Keratinocyte (primary cell): ENCODE measurements at regions not wholly inside any gene's neighbourhood (a gene's known extent, or its start where the extent isn't known, plus 50 kb on each side); places are given as distances from the start of the nearest gene placed in this dataset.

ENCODE experiments used
- DNase-seq: peaks from one replicate; pipeline ENCODE4 v3.0.0-alpha.2; 2011; ENCODE audit warnings: low read depth, missing footprints, low spot score
- FAIRE-seq: peaks from 2 replicates; lab custom pipeline; 2011; peaks lifted over from hg19 to GRCh38; lab: Jason Lieb, UNC
- H2AFZ ChIP-seq: 2 replicates; pipeline ENCODE4 v1.6.0; 2012; ENCODE audit warnings: low read length, control low read depth, inconsistent platforms; ENCODE audit not compliant: control insufficient read depth
- H3K27ac ChIP-seq: 2 replicates; pipeline ENCODE4 v1.5.1; 2011; ENCODE audit warnings: low read length; ENCODE audit not compliant: control insufficient read depth, insufficient read depth
- H3K27me3 ChIP-seq: 3 replicates; pipeline ENCODE4 v1.6.0; 2011; ENCODE audit warnings: low read length; ENCODE audit not compliant: control insufficient read depth, insufficient read depth; ENCODE audit errors: extremely low read depth
- H3K36me3 ChIP-seq, 2 experiments: 2 replicates in 1 of 2; 3 replicates in 1 of 2; pipeline ENCODE4 v1.5.1; 2011; ENCODE audit warnings: low read length in 2 of 2, mild to moderate bottlenecking in 1 of 2; ENCODE audit not compliant: control insufficient read depth in 2 of 2, insufficient read depth in 2 of 2; ENCODE audit errors: extremely low read depth in 1 of 2
- H3K4me1 ChIP-seq: 3 replicates; pipeline ENCODE4 v1.5.1; 2011; ENCODE audit warnings: low read length; ENCODE audit not compliant: control insufficient read depth, insufficient read depth; ENCODE audit errors: extremely low read depth
- H3K4me2 ChIP-seq: 3 replicates; pipeline ENCODE4 v1.6.0; 2011; ENCODE audit warnings: low read depth, low read length; ENCODE audit not compliant: control insufficient read depth, insufficient read depth; ENCODE audit errors: extremely low read depth
- H3K4me3 ChIP-seq, 3 experiments: fragments of 200-600 bp in 1 of 3; sonication (generic) in 1 of 3; 2 replicates in 2 of 3; 3 replicates in 1 of 3; pipeline ENCODE4 v1.5.1; 2011 to 2016; ENCODE audit warnings: low read length in 3 of 3, mild to moderate bottlenecking in 3 of 3, control low read depth in 2 of 3, inconsistent platforms in 1 of 3, low read depth in 1 of 3, mixed read lengths in 1 of 3, mixed run types in 1 of 3, moderate library complexity in 1 of 3; ENCODE audit not compliant: control insufficient read depth in 2 of 3, insufficient read depth in 2 of 3; ENCODE audit errors: extremely low read depth in 1 of 3
- H3K79me2 ChIP-seq: 2 replicates; pipeline ENCODE4 v1.6.0; 2012; ENCODE audit warnings: low read length; ENCODE audit not compliant: control insufficient read depth, insufficient read depth
- H3K9ac ChIP-seq: 3 replicates; pipeline ENCODE4 v1.6.0; 2011; ENCODE audit warnings: low read length; ENCODE audit not compliant: control insufficient read depth, insufficient read depth; ENCODE audit errors: extremely low read depth
- H3K9me1 ChIP-seq: 3 replicates; pipeline ENCODE4 v1.6.0; 2011; ENCODE audit warnings: low read length; ENCODE audit not compliant: control insufficient read depth, insufficient read depth; ENCODE audit errors: extremely low read depth
- H3K9me3 ChIP-seq: 2 replicates; pipeline ENCODE4 v1.5.1; 2012; ENCODE audit warnings: low read depth, low read length; ENCODE audit not compliant: control insufficient read depth
- H4K20me1 ChIP-seq: 3 replicates; pipeline ENCODE4 v1.6.0; 2011; ENCODE audit warnings: low read length; ENCODE audit not compliant: control insufficient read depth, insufficient read depth; ENCODE audit errors: extremely low read depth
- EZH2 ChIP-seq: IDR thresholded peaks from one replicate; pipeline ENCODE4 v1.6.1; 2012; ENCODE audit warnings: inconsistent platforms, mild to moderate bottlenecking, low read length, moderate library complexity
- dilution Hi-C: fragments of 300-500 bp; cut with MboI; formaldehyde crosslinking; loops from one replicate; pipeline ENCODE4 v1.7.0; 2020; ENCODE audit warnings: low sequenced_read_pairs; ENCODE audit not compliant: extremely low pct_ligation_motif_present
- TF ChIP-seq, protein P1 (sequence below), 3 experiments: IDR thresholded peaks in 1 of 3; conservative IDR thresholded peaks in 1 of 3; optimal IDR thresholded peaks in 1 of 3; 2 replicates in 2 of 3; 3 replicates in 1 of 3; pipeline versions ENCODE3 to v1.5.1; 2011; ENCODE audit warnings: low read length in 3 of 3, mild to moderate bottlenecking in 3 of 3, moderate library complexity in 2 of 3, control low read depth in 1 of 3, inconsistent platforms in 1 of 3; ENCODE audit not compliant: insufficient read depth in 2 of 3; ENCODE audit errors: extremely low read depth in 1 of 3

DNA sequence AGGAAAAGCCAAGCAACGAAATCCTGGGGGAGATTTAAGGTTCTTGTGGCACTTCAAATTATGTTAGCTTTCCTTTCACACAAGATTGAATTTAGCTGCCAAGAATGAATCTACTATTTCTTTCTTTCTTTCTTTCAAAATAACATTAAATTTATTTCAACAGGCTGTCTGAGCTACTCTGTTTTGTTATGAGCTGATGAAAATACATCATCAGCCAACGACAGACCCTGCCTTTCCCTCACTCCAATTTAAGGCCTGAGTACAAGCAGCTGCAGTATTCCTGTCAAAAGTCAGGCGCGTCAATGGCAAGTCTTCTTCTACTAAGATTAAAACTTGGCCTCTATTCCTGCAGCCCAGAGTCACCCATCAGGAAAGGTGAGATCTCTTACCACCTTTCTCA, 347.7 kb upstream of the FLRT2 start:
- no peaks in the 10 kb centered on the region for H3K9me1 ChIP-seq
- DNase-seq (no peak), FAIRE-seq (no peak)
- no peak overlapping the region for H2AFZ ChIP-seq
- no peak overlapping the region for H3K4me3 ChIP-seq
- H3K27ac ChIP-seq = no peak overlapping the region
- no peaks in the 10 kb centered on the region for H3K79me2 ChIP-seq
- H3K27me3 ChIP-seq = no peaks in the 10 kb centered on the region
- H3K9me3 ChIP-seq = no peaks in the 10 kb centered on the region
- no peak overlapping the region for H3K4me2 ChIP-seq
- no peak for TF ChIP-seq EZH2
- TF ChIP-seq, protein P1, sequence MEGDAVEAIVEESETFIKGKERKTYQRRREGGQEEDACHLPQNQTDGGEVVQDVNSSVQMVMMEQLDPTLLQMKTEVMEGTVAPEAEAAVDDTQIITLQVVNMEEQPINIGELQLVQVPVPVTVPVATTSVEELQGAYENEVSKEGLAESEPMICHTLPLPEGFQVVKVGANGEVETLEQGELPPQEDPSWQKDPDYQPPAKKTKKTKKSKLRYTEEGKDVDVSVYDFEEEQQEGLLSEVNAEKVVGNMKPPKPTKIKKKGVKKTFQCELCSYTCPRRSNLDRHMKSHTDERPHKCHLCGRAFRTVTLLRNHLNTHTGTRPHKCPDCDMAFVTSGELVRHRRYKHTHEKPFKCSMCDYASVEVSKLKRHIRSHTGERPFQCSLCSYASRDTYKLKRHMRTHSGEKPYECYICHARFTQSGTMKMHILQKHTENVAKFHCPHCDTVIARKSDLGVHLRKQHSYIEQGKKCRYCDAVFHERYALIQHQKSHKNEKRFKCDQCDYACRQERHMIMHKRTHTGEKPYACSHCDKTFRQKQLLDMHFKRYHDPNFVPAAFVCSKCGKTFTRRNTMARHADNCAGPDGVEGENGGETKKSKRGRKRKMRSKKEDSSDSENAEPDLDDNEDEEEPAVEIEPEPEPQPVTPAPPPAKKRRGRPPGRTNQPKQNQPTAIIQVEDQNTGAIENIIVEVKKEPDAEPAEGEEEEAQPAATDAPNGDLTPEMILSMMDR (optimal IDR thresholded peaks at IDR 0.05 in 1 of 3, IDR thresholded peaks at IDR 0.05 in 1 of 3, conservative IDR thresholded peaks at IDR 0.05 in 1 of 3; ENCODE audit: extremely low read depth in 1 of 3, insufficient read depth in 2 of 3, low read length in 3 of 3) = no peak
- no peaks in the 10 kb centered on the region for H4K20me1 ChIP-seq
- H3K4me1 ChIP-seq = no peaks in the 10 kb centered on the region
- no peak overlapping the region for H3K9ac ChIP-seq
- no peaks in the 10 kb centered on the region for H3K36me3 ChIP-seq
- dilution Hi-C loops = no loop called here

DNA sequence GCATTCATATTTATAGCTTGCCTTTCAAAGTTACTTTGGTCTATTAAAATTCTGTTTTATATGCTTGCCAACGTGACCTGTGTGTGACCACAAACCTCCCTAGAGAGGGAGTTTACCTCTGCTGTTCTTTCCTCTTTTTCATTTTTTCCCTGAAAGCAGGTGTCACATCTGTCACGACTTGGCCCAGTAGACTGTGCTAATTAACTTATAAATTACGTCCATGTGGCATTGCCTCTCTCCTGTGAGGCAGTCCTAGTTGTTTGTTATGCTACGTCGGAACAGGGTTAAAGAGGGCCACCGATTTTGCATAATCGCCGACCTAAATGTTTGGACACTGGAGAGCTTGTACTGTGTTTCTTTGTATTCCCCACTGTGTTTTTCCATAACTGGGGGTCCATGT, 343.9 kb upstream of the FLRT2 start:
- no peaks in the 10 kb centered on the region for H4K20me1 ChIP-seq
- peaks cover 14% of the 10 kb centered on the region for H3K4me1 ChIP-seq
- no peaks in the 10 kb centered on the region for H3K36me3 ChIP-seq
- H3K9me3 ChIP-seq = no peaks in the 10 kb centered on the region
- H3K79me2 ChIP-seq = no peaks in the 10 kb centered on the region
- dilution Hi-C loops = no loop called here
- DNase-seq = no peak
- no peak overlapping the region for H3K4me2 ChIP-seq
- no peak for FAIRE-seq
- H3K9me1 ChIP-seq = no peaks in the 10 kb centered on the region
- H3K4me3 ChIP-seq = no peak overlapping the region
- no peak overlapping the region for H3K9ac ChIP-seq
- H3K27me3 ChIP-seq = no peaks in the 10 kb centered on the region
- H3K27ac ChIP-seq = no peak overlapping the region
- H2AFZ ChIP-seq = no peak overlapping the region
- TF ChIP-seq EZH2 = no peak
- TF ChIP-seq, protein P1 (optimal IDR thresholded peaks at IDR 0.05 in 1 of 3, IDR thresholded peaks at IDR 0.05 in 1 of 3, conservative IDR thresholded peaks at IDR 0.05 in 1 of 3; ENCODE audit: extremely low read depth in 1 of 3, insufficient read depth in 2 of 3, low read length in 3 of 3) = no peak
